NT2/D1 (cell line): ENCODE measurements at regions not wholly inside any gene's neighbourhood (a gene's known extent, or its start where the extent isn't known, plus 50 kb on each side); places are given as distances from the start of the nearest gene placed in this dataset.

ENCODE experiments used
- DNase-seq: peaks from one replicate; pipeline ENCODE4 v3.0.0-alpha.2; 2011; ENCODE audit warnings: low read depth, low spot score
- H3K27me3 ChIP-seq: 2 replicates; pipeline ENCODE4 v1.6.0; 2011; ENCODE audit warnings: mild to moderate bottlenecking; ENCODE audit not compliant: insufficient read length, insufficient read depth
- H3K36me3 ChIP-seq: 2 replicates; pipeline ENCODE4 v1.6.1; 2011; ENCODE audit warnings: mild to moderate bottlenecking, low read length, mixed read lengths; ENCODE audit not compliant: insufficient read depth, insufficient read length
- H3K4me1 ChIP-seq: 2 replicates; pipeline ENCODE4 v1.5.1; 2011; ENCODE audit not compliant: insufficient read depth, insufficient read length
- H3K4me3 ChIP-seq: 2 replicates; pipeline ENCODE4 v1.5.1; 2011; ENCODE audit warnings: low read depth; ENCODE audit not compliant: insufficient read length
- H3K9ac ChIP-seq: 2 replicates; pipeline ENCODE4 v1.6.0; 2011; ENCODE audit warnings: low read depth; ENCODE audit not compliant: insufficient read length
- H3K9me3 ChIP-seq: 2 replicates; pipeline ENCODE4 v1.5.1; 2011; ENCODE audit warnings: mild to moderate bottlenecking, low read length; ENCODE audit not compliant: insufficient read depth
- SUZ12 ChIP-seq: IDR thresholded peaks from 2 replicates; pipeline ENCODE4 v1.6.1; 2011; ENCODE audit not compliant: insufficient read length, insufficient read depth; ENCODE audit errors: extremely low read depth
- YY1 ChIP-seq: IDR thresholded peaks from 2 replicates; pipeline ENCODE4 v1.6.1; 2011; ENCODE audit not compliant: insufficient read length, insufficient read depth
- ZNF274 ChIP-seq: IDR thresholded peaks from 2 replicates; pipeline ENCODE4 v1.6.1; 2011; ENCODE audit warnings: mild to moderate bottlenecking, low read depth, low read length

- TF ChIP-seq SUZ12 (no peak), YY1 (no peak), ZNF274 (no peak)
- no peaks in the 10 kb centered on the region for H3K9me3 ChIP-seq
- no peak for DNase-seq
- H3K4me3 ChIP-seq, result no peak overlapping the region
- H3K27me3 ChIP-seq, result no peaks in the 10 kb centered on the region
- no peak overlapping the region for H3K9ac ChIP-seq
- H3K4me1 ChIP-seq, result no peaks in the 10 kb centered on the region
- H3K36me3 ChIP-seq, result no peaks in the 10 kb centered on the region
Measured at GRCh38 chr7:118350260-118350659, 125.8 kb downstream of the ANKRD7 start.

DNA sequence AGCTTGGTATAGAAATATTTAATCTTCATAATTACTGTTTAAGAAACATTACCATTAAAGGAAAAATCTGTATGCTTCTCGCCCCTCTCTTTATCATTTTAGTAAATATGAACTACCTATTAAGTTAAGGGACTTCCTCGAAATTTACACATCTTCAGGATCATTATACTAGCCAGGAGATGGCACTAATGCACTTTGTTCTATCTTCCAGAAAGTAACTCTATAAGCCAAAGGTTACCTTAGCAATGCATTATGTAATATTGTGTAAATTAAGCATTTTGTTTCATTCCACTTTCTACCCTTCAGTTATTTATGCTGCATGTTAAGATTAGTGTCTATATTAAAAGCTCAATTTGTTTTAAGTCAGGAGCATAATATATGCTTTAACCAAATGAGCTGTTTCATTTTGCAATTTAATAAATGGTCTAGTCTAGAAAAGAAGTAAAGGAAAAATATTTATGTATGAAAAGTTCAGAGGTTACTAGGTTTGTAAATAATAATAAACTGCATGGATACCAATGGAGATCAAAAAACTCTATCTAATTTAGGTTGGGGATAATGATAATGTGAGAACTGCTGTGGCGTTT lies 128.5 kb downstream of the ANKRD7 start:
- H3K4me1 ChIP-seq, result no peaks in the 10 kb centered on the region
- H3K36me3 ChIP-seq, result no peaks in the 10 kb centered on the region
- no peak overlapping the region for H3K4me3 ChIP-seq
- no peak for TF ChIP-seq ZNF274
- no peak for TF ChIP-seq YY1
- H3K27me3 ChIP-seq, result no peaks in the 10 kb centered on the region
- no peak overlapping the region for H3K9ac ChIP-seq
- H3K9me3 ChIP-seq, result no peaks in the 10 kb centered on the region
- no peak for DNase-seq

DNA sequence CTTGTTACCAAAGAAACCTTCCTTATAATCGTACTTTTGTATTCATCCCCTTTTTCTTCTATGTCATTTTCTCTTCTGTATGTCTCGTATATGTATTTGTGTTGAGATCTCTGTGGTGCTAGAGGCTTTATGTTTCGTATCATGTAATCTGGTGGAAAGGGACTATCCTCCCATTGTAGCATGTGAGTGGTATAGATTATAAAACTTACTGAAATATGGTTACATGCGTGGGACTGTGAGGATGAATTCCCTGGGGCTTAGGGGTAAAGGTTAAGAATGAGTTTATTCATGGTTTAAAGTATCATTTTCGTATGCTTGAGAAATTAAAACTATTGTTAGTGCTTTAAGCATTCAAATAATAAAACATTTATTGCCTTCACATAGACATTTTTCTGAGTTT lies 141.9 kb downstream of the ANKRD7 start:
- DNase-seq, result no peak
- H3K4me3 ChIP-seq, result no peak overlapping the region
- no peaks in the 10 kb centered on the region for H3K4me1 ChIP-seq
- no peaks in the 10 kb centered on the region for H3K27me3 ChIP-seq
- no peaks in the 10 kb centered on the region for H3K9me3 ChIP-seq
- no peaks in the 10 kb centered on the region for H3K36me3 ChIP-seq
- no peak overlapping the region for H3K9ac ChIP-seq
- TF ChIP-seq SUZ12 (no peak), YY1 (no peak), ZNF274 (no peak)

GRCh38 chr7:118368958-118369357 lies 144.5 kb downstream of the ANKRD7 start:
- no peak overlapping the region for H3K4me3 ChIP-seq
- DNase-seq, result no peak
- TF ChIP-seq YY1, result no peak
- TF ChIP-seq ZNF274, result no peak
- TF ChIP-seq SUZ12, result no peak
- no peaks in the 10 kb centered on the region for H3K36me3 ChIP-seq
- H3K27me3 ChIP-seq, result no peaks in the 10 kb centered on the region
- H3K4me1 ChIP-seq, result no peaks in the 10 kb centered on the region
- H3K9ac ChIP-seq, result no peak overlapping the region
- H3K9me3 ChIP-seq, result no peaks in the 10 kb centered on the region

- Histone ChIP-seq H3K4me1 (no peaks in the 10 kb centered on the region), H3K9me3 (no peaks in the 10 kb centered on the region), H3K27me3 (no peaks in the 10 kb centered on the region), H3K36me3 (no peaks in the 10 kb centered on the region), H3K4me3 (no peak overlapping the region), H3K9ac (no peak overlapping the region)
- no peak for DNase-seq
- TF ChIP-seq ZNF274 (no peak), YY1 (no peak), SUZ12 (no peak)
Measured at GRCh38 chr7:118369987-118370386, 145.5 kb downstream of the ANKRD7 start.

- Histone ChIP-seq H3K36me3 (no peaks in the 10 kb centered on the region), H3K27me3 (no peaks in the 10 kb centered on the region), H3K4me1 (no peaks in the 10 kb centered on the region), H3K4me3 (no peak overlapping the region), H3K9me3 (no peaks in the 10 kb centered on the region), H3K9ac (no peak overlapping the region)
- TF ChIP-seq YY1 (no peak), SUZ12 (no peak), ZNF274 (no peak)
- DNase-seq, result no peak
Measured at GRCh38 chr7:118372530-118372929, 148.0 kb downstream of the ANKRD7 start.

DNA sequence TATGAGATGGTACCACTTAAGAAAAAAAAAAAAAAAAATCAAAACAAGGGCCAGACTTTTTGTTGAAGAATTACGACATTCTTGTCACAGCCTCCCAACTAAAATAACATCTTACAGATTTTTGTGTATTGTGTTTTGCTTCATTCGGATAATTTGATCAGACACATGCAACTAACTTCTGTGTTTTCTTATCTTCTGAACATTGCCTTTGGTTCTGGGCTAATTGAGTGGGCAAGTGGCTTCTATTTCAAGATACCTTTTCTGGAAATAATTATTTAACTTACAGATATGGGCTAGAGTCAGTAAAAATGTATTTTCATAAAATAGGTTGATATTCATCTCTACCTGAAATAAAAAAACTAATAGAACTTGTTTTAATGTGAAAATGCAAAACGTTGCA lies 165.1 kb downstream of the ANKRD7 start:
- no peak overlapping the region for H3K4me3 ChIP-seq
- DNase-seq, result no peak
- no peak for TF ChIP-seq ZNF274
- TF ChIP-seq YY1, result no peak
- no peak for TF ChIP-seq SUZ12
- no peaks in the 10 kb centered on the region for H3K9me3 ChIP-seq
- H3K4me1 ChIP-seq, result no peaks in the 10 kb centered on the region
- H3K27me3 ChIP-seq, result no peaks in the 10 kb centered on the region
- no peaks in the 10 kb centered on the region for H3K36me3 ChIP-seq
- no peak overlapping the region for H3K9ac ChIP-seq

- no peak for DNase-seq
Measured at GRCh38 chr7:118404211-118404610, 179.7 kb downstream of the ANKRD7 start.

More at GRCh38 chr7:118404211-118404610, 179.7 kb downstream of the ANKRD7 start:
- Histone ChIP-seq H3K9me3 (no peaks in the 10 kb centered on the region), H3K4me1 (no peaks in the 10 kb centered on the region), H3K9ac (no peak overlapping the region), H3K36me3 (no peaks in the 10 kb centered on the region), H3K4me3 (no peak overlapping the region), H3K27me3 (no peaks in the 10 kb centered on the region)
- TF ChIP-seq YY1, result no peak
- TF ChIP-seq SUZ12, result no peak
